SK-N-SH treated with all-trans-retinoic acid at 6 μM for 48 hours (cell line): ENCODE measurements at regions not wholly inside any gene's neighbourhood (a gene's known extent, or its start where the extent isn't known, plus 50 kb on each side); places are given as distances from the start of the nearest gene placed in this dataset.

Source experiments
- ATAC-seq: fragments of 200-7000 bp; cut with Tn5 transposase; 3 replicates; pipeline ENCODE4 v1.9.1; 2020; ENCODE audit warnings: mild to moderate bottlenecking, moderate library complexity
- ARNTL ChIP-seq: fragments of 450-650 bp; formaldehyde crosslinking; IDR thresholded peaks from 2 replicates; pipeline ENCODE4 v1.5.0; 2020; ENCODE audit warnings: low read depth, mild to moderate bottlenecking, moderate library complexity, borderline replicate concordance
- BACH2 ChIP-seq: fragments of 250-450 bp; sonication (Bioruptor Pico); IDR thresholded peaks from 2 replicates; pipeline ENCODE4 v1.9.0; 2021; ENCODE audit warnings: mild to moderate bottlenecking, borderline replicate concordance
- CSDC2 ChIP-seq: fragments of 250-450 bp; sonication (Bioruptor Pico); IDR thresholded peaks from 2 replicates; pipeline ENCODE4 v1.5.0; 2020; ENCODE audit warnings: mild to moderate bottlenecking, moderate library complexity
- GLIS3 ChIP-seq: fragments of 250-450 bp; sonication (Bioruptor Pico); IDR thresholded peaks from 2 replicates; pipeline ENCODE4 v1.5.0; 2020; ENCODE audit warnings: mild to moderate bottlenecking, moderate library complexity
- ISL1 ChIP-seq: fragments of 250-450 bp; sonication (Bioruptor Pico); IDR thresholded peaks from 2 replicates; pipeline ENCODE4 v2.1.2; 2022; ENCODE audit warnings: mild to moderate bottlenecking, moderate library complexity
- OSR1 ChIP-seq: fragments of 250-450 bp; sonication (Bioruptor Pico); IDR thresholded peaks from 2 replicates; pipeline ENCODE4 v1.8.0; 2022; ENCODE audit warnings: moderate library complexity, mild to moderate bottlenecking, inconsistent platforms
- RARB ChIP-seq: fragments of 250-450 bp; sonication (Bioruptor Pico); IDR thresholded peaks from 2 replicates; pipeline ENCODE4 v1.8.0; 2021; ENCODE audit warnings: mild to moderate bottlenecking, moderate library complexity
- SNAI2 ChIP-seq: fragments of 250-450 bp; sonication (Bioruptor Pico); IDR thresholded peaks from 2 replicates; pipeline ENCODE4 v1.5.0; 2020; ENCODE audit warnings: mild to moderate bottlenecking, moderate library complexity
- TCF4 ChIP-seq: fragments of 250-450 bp; sonication (Bioruptor Pico); IDR thresholded peaks from 2 replicates; pipeline ENCODE4 v1.8.0; 2021; ENCODE audit warnings: mild to moderate bottlenecking, moderate library complexity, borderline replicate concordance
- TOX ChIP-seq: fragments of 250-450 bp; sonication (Bioruptor Pico); IDR thresholded peaks from 2 replicates; pipeline ENCODE4 v1.8.0; 2021; ENCODE audit warnings: mild to moderate bottlenecking, moderate library complexity, borderline replicate concordance
- ZC3H10 ChIP-seq: fragments of 250-450 bp; sonication (Bioruptor Pico); IDR thresholded peaks from 2 replicates; pipeline ENCODE4 v1.5.1; 2021; ENCODE audit warnings: mild to moderate bottlenecking, moderate library complexity
- ZFP3 ChIP-seq: fragments of 250-450 bp; sonication (Bioruptor Pico); IDR thresholded peaks from 2 replicates; pipeline ENCODE4 v1.5.0; 2020; ENCODE audit warnings: mild to moderate bottlenecking, moderate library complexity
- ZFP30 ChIP-seq: fragments of 450-650 bp; formaldehyde crosslinking; IDR thresholded peaks from 2 replicates; pipeline ENCODE4 v1.5.0; 2022; ENCODE audit warnings: mild to moderate bottlenecking, moderate library complexity
- ZNF565 ChIP-seq: fragments of 450-650 bp; formaldehyde crosslinking; conservative IDR thresholded peaks from 2 replicates; pipeline ENCODE4 v1.5.0; 2020; ENCODE audit warnings: low read depth, mild to moderate bottlenecking, moderate library complexity
- ZNF70 ChIP-seq: fragments of 450-650 bp; formaldehyde crosslinking; IDR thresholded peaks from 2 replicates; pipeline ENCODE4 v1.5.0; 2020; ENCODE audit warnings: mild to moderate bottlenecking, moderate library complexity
- ZNF8 ChIP-seq: fragments of 450-650 bp; formaldehyde crosslinking; IDR thresholded peaks from 2 replicates; pipeline ENCODE4 v1.5.0; 2020; ENCODE audit warnings: mild to moderate bottlenecking, moderate library complexity
- TF ChIP-seq, protein P1 (sequence below): fragments of 250-450 bp; sonication (Bioruptor Pico); IDR thresholded peaks from 2 replicates; pipeline ENCODE4 v1.5.1; 2020; ENCODE audit warnings: low read depth, mild to moderate bottlenecking, moderate library complexity
- TF ChIP-seq, protein P2 (sequence below): fragments of 250-450 bp; sonication (Bioruptor Pico); IDR thresholded peaks from 2 replicates; pipeline ENCODE4 v1.5.0; 2020; ENCODE audit warnings: mild to moderate bottlenecking, moderate library complexity
- TF ChIP-seq, protein P3 (sequence below): fragments of 250-450 bp; sonication (Bioruptor Pico); IDR thresholded peaks from 2 replicates; pipeline ENCODE4 v1.8.0; 2020; ENCODE audit warnings: mild to moderate bottlenecking, moderate library complexity, borderline replicate concordance
- TF ChIP-seq, protein P4 (sequence below): fragments of 250-450 bp; sonication (Bioruptor Pico); IDR thresholded peaks from 2 replicates; pipeline ENCODE4 v1.8.0; 2021; ENCODE audit warnings: low read depth, mild to moderate bottlenecking, moderate library complexity, borderline replicate concordance

DNA sequence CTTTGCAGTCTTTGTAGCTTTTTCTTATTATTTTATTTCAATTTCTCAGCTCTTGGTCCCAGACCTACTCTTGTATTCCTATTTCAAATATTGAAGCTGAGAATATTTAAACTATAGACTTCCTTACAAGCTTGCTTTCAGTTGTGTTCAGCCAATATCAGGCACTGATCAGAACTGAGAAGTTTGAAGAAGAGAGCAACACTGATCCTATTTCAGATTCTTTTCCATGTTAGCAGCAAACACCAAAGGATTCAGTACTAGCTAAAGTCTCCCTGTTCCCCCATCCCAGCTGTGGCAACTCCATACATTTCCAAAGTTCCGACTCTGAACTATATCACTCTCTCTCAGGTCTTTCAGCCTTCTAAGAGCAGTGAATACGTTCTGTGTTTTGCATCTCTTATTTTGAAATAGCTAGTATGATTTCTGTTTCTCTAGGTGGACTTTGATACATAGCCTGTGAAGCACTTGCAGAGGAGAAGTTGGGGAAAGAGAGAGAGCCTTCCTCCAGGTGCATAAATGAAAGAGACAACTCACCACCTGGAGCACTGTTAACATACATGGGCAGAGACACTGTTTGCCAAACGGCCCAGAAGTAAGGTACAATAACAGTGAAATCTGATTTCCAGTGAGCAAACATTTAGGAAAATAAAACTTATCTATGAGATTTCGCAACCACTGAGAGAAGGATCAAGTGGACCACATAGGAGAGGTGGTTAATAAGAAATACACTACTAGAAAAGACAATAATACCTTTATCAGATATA lies 135.0 kb upstream of the ZNF804A start:
- TF ChIP-seq ISL1 (CRISPR knock-in tag) (no peak), ZC3H10 (CRISPR knock-in tag) (no peak), SNAI2 (no peak), ZNF565 (CRISPR knock-in tag) (no peak), ZFP30 (CRISPR knock-in tag) (no peak), ARNTL (CRISPR knock-in tag) (no peak), ZNF70 (CRISPR knock-in tag) (no peak), ZFP3 (CRISPR knock-in tag) (no peak), BACH2 (no peak), OSR1 (no peak), TCF4 (CRISPR knock-in tag) (no peak), TOX (CRISPR knock-in tag) (no peak), CSDC2 (CRISPR knock-in tag) (no peak), ZNF8 (CRISPR knock-in tag) (no peak), RARB (no peak)
- TF ChIP-seq, protein P1, sequence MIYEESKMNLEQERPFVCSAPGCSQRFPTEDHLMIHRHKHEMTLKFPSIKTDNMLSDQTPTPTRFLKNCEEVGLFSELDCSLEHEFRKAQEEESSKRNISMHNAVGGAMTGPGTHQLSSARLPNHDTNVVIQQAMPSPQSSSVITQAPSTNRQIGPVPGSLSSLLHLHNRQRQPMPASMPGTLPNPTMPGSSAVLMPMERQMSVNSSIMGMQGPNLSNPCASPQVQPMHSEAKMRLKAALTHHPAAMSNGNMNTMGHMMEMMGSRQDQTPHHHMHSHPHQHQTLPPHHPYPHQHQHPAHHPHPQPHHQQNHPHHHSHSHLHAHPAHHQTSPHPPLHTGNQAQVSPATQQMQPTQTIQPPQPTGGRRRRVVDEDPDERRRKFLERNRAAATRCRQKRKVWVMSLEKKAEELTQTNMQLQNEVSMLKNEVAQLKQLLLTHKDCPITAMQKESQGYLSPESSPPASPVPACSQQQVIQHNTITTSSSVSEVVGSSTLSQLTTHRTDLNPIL (CRISPR knock-in tag), result no peak
- TF ChIP-seq, protein P2, sequence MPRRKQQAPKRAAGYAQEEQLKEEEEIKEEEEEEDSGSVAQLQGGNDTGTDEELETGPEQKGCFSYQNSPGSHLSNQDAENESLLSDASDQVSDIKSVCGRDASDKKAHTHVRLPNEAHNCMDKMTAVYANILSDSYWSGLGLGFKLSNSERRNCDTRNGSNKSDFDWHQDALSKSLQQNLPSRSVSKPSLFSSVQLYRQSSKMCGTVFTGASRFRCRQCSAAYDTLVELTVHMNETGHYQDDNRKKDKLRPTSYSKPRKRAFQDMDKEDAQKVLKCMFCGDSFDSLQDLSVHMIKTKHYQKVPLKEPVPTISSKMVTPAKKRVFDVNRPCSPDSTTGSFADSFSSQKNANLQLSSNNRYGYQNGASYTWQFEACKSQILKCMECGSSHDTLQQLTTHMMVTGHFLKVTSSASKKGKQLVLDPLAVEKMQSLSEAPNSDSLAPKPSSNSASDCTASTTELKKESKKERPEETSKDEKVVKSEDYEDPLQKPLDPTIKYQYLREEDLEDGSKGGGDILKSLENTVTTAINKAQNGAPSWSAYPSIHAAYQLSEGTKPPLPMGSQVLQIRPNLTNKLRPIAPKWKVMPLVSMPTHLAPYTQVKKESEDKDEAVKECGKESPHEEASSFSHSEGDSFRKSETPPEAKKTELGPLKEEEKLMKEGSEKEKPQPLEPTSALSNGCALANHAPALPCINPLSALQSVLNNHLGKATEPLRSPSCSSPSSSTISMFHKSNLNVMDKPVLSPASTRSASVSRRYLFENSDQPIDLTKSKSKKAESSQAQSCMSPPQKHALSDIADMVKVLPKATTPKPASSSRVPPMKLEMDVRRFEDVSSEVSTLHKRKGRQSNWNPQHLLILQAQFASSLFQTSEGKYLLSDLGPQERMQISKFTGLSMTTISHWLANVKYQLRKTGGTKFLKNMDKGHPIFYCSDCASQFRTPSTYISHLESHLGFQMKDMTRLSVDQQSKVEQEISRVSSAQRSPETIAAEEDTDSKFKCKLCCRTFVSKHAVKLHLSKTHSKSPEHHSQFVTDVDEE (CRISPR knock-in tag), result no peak
- TF ChIP-seq, protein P3, sequence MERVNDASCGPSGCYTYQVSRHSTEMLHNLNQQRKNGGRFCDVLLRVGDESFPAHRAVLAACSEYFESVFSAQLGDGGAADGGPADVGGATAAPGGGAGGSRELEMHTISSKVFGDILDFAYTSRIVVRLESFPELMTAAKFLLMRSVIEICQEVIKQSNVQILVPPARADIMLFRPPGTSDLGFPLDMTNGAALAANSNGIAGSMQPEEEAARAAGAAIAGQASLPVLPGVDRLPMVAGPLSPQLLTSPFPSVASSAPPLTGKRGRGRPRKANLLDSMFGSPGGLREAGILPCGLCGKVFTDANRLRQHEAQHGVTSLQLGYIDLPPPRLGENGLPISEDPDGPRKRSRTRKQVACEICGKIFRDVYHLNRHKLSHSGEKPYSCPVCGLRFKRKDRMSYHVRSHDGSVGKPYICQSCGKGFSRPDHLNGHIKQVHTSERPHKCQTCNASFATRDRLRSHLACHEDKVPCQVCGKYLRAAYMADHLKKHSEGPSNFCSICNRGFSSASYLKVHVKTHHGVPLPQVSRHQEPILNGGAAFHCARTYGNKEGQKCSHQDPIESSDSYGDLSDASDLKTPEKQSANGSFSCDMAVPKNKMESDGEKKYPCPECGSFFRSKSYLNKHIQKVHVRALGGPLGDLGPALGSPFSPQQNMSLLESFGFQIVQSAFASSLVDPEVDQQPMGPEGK, result no peak
- TF ChIP-seq, protein P4, sequence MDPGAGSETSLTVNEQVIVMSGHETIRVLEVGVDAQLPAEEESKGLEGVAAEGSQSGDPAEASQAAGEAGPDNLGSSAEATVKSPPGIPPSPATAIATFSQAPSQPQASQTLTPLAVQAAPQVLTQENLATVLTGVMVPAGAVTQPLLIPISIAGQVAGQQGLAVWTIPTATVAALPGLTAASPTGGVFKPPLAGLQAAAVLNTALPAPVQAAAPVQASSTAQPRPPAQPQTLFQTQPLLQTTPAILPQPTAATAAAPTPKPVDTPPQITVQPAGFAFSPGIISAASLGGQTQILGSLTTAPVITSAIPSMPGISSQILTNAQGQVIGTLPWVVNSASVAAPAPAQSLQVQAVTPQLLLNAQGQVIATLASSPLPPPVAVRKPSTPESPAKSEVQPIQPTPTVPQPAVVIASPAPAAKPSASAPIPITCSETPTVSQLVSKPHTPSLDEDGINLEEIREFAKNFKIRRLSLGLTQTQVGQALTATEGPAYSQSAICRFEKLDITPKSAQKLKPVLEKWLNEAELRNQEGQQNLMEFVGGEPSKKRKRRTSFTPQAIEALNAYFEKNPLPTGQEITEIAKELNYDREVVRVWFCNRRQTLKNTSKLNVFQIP (CRISPR knock-in tag), result no peak

DNA sequence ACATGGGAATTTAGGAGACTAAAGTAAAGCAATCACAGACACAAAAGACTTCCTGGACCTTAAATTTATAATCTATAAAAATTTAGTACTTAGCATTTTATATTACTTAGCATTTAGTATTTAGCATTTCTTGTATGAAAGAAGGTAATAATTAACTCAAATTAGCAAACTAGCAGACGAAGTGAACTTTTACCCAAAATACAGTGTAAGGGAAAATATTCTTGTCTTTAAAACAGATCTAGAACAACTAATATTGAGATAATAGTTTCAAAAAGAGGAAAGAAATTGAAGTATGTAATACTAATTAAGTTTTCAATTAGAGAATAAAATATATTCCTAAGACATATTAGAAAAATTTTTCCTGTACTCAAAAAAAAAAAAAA lies 134.5 kb upstream of the ZNF804A start:
- ATAC-seq, result no peak
- TF ChIP-seq TCF4 (CRISPR knock-in tag) (no peak), ZFP3 (CRISPR knock-in tag) (no peak), TOX (CRISPR knock-in tag) (no peak), GLIS3 (no peak), CSDC2 (CRISPR knock-in tag) (no peak)
- TF ChIP-seq, protein P4 (CRISPR knock-in tag), result no peak

More for the DNA sequence above, 135.0 kb upstream of the ZNF804A start:
- ATAC-seq, result no peak

DNA sequence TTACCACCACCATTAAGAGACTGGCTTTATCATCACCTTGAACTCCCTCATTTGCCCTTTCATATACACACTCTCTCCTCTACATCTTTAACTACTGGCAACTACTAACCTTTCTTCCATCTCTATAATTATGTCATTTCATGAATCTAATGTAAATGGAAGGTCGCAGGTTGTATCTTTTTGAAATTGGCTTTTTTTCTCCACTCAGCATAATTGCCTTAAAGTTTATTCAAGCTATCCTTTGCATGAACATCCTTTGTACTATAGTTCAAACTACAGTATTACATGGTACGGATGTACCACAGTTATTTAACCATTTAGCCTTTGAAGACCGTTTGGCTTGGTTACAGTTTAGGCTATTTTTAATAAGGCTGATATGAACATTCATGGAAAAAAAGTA lies 129.5 kb upstream of the ZNF804A start:
- no peak for ATAC-seq
- no peak for TF ChIP-seq RARB
- TF ChIP-seq, protein P2 (CRISPR knock-in tag), result no peak
- TF ChIP-seq ZC3H10 (CRISPR knock-in tag), result no peak
- TF ChIP-seq ZFP30 (CRISPR knock-in tag), result no peak
- TF ChIP-seq, protein P4 (CRISPR knock-in tag), result no peak
- TF ChIP-seq TOX (CRISPR knock-in tag), result no peak
- no peak for TF ChIP-seq TCF4 (CRISPR knock-in tag)
- TF ChIP-seq, protein P3, result no peak
